Neural progenitor cell (in vitro differentiated cells): ENCODE measurements at regions not wholly inside any gene's neighbourhood (a gene's known extent, or its start where the extent isn't known, plus 50 kb on each side); places are given as distances from the start of the nearest gene placed in this dataset.

ENCODE experiments used
- DNase-seq: peaks from one replicate; pipeline ENCODE4 v3.0.0-alpha.2; 2016; ENCODE audit warnings: low spot score
- H2AFZ ChIP-seq: fragments of 200-600 bp; sonication (generic); replicated peaks from 2 replicates; pipeline ENCODE4 v1.6.1; 2016; ENCODE audit warnings: antibody characterized with exemption
- H3F3A ChIP-seq: fragments of 200-600 bp; sonication (generic); 2 replicates; pipeline ENCODE4 v1.6.1; 2016; ENCODE audit warnings: antibody characterized with exemption, low read depth
- H3K27ac ChIP-seq: fragments of 200-600 bp; sonication (generic); 2 replicates; pipeline ENCODE4 v1.5.1; 2016; ENCODE audit warnings: mild to moderate bottlenecking
- H3K27me3 ChIP-seq: fragments of 200-600 bp; sonication (generic); 2 replicates; pipeline ENCODE4 v1.6.1; 2016; ENCODE audit warnings: mild to moderate bottlenecking, moderate library complexity
- H3K36me3 ChIP-seq: fragments of 200-600 bp; sonication (generic); 2 replicates; pipeline ENCODE4 v1.5.1; 2016
- H3K4me1 ChIP-seq: fragments of 200-600 bp; sonication (generic); 2 replicates; pipeline ENCODE4 v1.6.1; 2016; ENCODE audit warnings: mixed run types
- H3K4me2 ChIP-seq: fragments of 200-600 bp; sonication (generic); 2 replicates; pipeline ENCODE4 v1.6.1; 2016
- H3K4me3 ChIP-seq: fragments of 200-600 bp; sonication (generic); 2 replicates; pipeline ENCODE4 v1.5.1; 2016
- H3K79me2 ChIP-seq: fragments of 200-600 bp; sonication (generic); 2 replicates; pipeline ENCODE4 v1.6.1; 2016; ENCODE audit warnings: low read depth
- H3K9ac ChIP-seq: fragments of 200-600 bp; sonication (generic); 2 replicates; pipeline ENCODE4 v1.6.1; 2016
- H3K9me3 ChIP-seq: fragments of 200-600 bp; sonication (generic); 2 replicates; pipeline ENCODE4 v1.5.1; 2016; ENCODE audit warnings: low read depth
- H4K20me1 ChIP-seq: fragments of 200-600 bp; sonication (generic); 2 replicates; pipeline ENCODE4 v1.6.1; 2016; ENCODE audit warnings: low read depth
- H3K27ac Mint-ChIP-seq: 3 replicates; pipeline ENCODE4 v1.8.0; 2021; ENCODE audit warnings: mixed read lengths
- H3K27me3 Mint-ChIP-seq: 2 replicates; pipeline ENCODE4 v1.8.0; 2022; ENCODE audit warnings: low read depth, mild to moderate bottlenecking, inconsistent platforms, moderate library complexity, mixed read lengths; ENCODE audit not compliant: insufficient read depth
- H3K36me3 Mint-ChIP-seq: 3 replicates; pipeline ENCODE4 v1.8.0; 2021; ENCODE audit warnings: mixed read lengths
- H3K4me1 Mint-ChIP-seq: 3 replicates; pipeline ENCODE4 v1.8.0; 2021; ENCODE audit warnings: mixed read lengths
- H3K4me3 Mint-ChIP-seq: 3 replicates; pipeline ENCODE4 v1.8.0; 2021; ENCODE audit warnings: mild to moderate bottlenecking, moderate library complexity, mixed read lengths
- H3K9me3 Mint-ChIP-seq: 3 replicates; pipeline ENCODE4 v1.8.0; 2020; ENCODE audit warnings: mixed read lengths
- EZH2 ChIP-seq: fragments of 200-600 bp; sonication (generic); IDR thresholded peaks from 2 replicates; pipeline ENCODE4 v1.6.1; 2017; ENCODE audit warnings: antibody characterized with exemption, mild to moderate bottlenecking, moderate library complexity
- EZH2phosphoT487 ChIP-seq: fragments of 200-600 bp; sonication (generic); IDR thresholded peaks from 2 replicates; pipeline ENCODE4 v1.6.1; 2017; ENCODE audit warnings: antibody characterized with exemption
- TF ChIP-seq, protein P1 (sequence below): fragments of 200-600 bp; sonication (generic); IDR thresholded peaks from 2 replicates; pipeline ENCODE4 v1.5.1; 2017; ENCODE audit warnings: antibody characterized with exemption, mild to moderate bottlenecking

DNA sequence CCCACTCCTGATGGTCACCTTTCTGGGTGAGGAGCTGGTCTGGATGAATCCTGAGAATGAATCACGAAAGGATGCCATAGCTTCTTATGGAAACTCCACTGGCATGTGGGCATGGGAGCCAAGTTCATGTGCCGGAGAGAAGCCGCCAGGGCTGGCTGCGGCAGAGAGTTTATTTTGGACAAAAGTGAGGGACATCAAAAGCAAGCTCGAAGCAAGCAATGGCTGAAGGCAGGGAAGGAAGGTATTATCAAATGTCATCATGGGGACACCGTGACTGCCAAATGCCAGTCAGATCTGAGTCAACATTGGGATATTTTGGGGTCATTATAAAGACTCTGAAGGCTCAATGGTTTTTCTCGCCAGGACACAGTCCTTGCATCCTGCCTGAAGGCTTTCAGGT, 249.1 kb downstream of the QKI start:
- no peak overlapping the region for H3K27ac Mint-ChIP-seq

GRCh38 chr6:163662604-163663225, 248.2 kb downstream of the QKI start:
- Histone ChIP-seq H4K20me1 (no peaks in the 10 kb centered on the region), H3K36me3 (no peaks in the 10 kb centered on the region), H3K27ac (no peak overlapping the region), H3K9ac (no peak overlapping the region), H3F3A (no peaks in the 10 kb centered on the region), H3K79me2 (no peaks in the 10 kb centered on the region), H2AFZ (no peak overlapping the region), H3K4me3 (no peak overlapping the region), H3K4me2 (no peak overlapping the region), H3K9me3 (no peaks in the 10 kb centered on the region), H3K27me3 (no peaks in the 10 kb centered on the region), H3K4me1 (peaks cover 14% of the 10 kb centered on the region)
- Mint-ChIP-seq H3K9me3 (no peaks in the 10 kb centered on the region), H3K27ac (no peak overlapping the region), H3K36me3 (no peaks in the 10 kb centered on the region), H3K4me1 (peaks cover 24% of the 10 kb centered on the region), H3K27me3 (no peaks in the 10 kb centered on the region), H3K4me3 (no peak overlapping the region)
- no peak for DNase-seq
- no peak for TF ChIP-seq EZH2phosphoT487
- TF ChIP-seq, protein P1, sequence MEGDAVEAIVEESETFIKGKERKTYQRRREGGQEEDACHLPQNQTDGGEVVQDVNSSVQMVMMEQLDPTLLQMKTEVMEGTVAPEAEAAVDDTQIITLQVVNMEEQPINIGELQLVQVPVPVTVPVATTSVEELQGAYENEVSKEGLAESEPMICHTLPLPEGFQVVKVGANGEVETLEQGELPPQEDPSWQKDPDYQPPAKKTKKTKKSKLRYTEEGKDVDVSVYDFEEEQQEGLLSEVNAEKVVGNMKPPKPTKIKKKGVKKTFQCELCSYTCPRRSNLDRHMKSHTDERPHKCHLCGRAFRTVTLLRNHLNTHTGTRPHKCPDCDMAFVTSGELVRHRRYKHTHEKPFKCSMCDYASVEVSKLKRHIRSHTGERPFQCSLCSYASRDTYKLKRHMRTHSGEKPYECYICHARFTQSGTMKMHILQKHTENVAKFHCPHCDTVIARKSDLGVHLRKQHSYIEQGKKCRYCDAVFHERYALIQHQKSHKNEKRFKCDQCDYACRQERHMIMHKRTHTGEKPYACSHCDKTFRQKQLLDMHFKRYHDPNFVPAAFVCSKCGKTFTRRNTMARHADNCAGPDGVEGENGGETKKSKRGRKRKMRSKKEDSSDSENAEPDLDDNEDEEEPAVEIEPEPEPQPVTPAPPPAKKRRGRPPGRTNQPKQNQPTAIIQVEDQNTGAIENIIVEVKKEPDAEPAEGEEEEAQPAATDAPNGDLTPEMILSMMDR, result no peak

More for the DNA sequence above, 249.1 kb downstream of the QKI start:
- Mint-ChIP-seq H3K27me3 (no peaks in the 10 kb centered on the region), H3K4me1 (peaks cover 32% of the 10 kb centered on the region), H3K4me3 (no peak overlapping the region), H3K36me3 (no peaks in the 10 kb centered on the region), H3K9me3 (no peaks in the 10 kb centered on the region)
- TF ChIP-seq, protein P1, result no peak
- no peak for TF ChIP-seq EZH2phosphoT487
- TF ChIP-seq EZH2, result no peak
- H3K9me3 ChIP-seq, result no peaks in the 10 kb centered on the region
- no peaks in the 10 kb centered on the region for H4K20me1 ChIP-seq
- H3K27ac ChIP-seq, result no peak overlapping the region
- H3K27me3 ChIP-seq, result no peaks in the 10 kb centered on the region
- no peak overlapping the region for H3K4me2 ChIP-seq
- DNase-seq, result no peak
- no peak overlapping the region for H2AFZ ChIP-seq
- H3K4me3 ChIP-seq, result no peak overlapping the region
- H3F3A ChIP-seq, result no peaks in the 10 kb centered on the region
- no peak overlapping the region for H3K9ac ChIP-seq
- H3K79me2 ChIP-seq, result no peaks in the 10 kb centered on the region
- no peaks in the 10 kb centered on the region for H3K36me3 ChIP-seq
- peaks cover 14% of the 10 kb centered on the region for H3K4me1 ChIP-seq

- H3K9me3 ChIP-seq, result no peaks in the 10 kb centered on the region
Measured at GRCh38 chr6:163661272-163661671, 246.8 kb downstream of the QKI start.

More at GRCh38 chr6:163661272-163661671, 246.8 kb downstream of the QKI start:
- no peak for DNase-seq
- Histone ChIP-seq H3K4me3 (no peak overlapping the region), H3K9ac (no peak overlapping the region), H3K79me2 (no peaks in the 10 kb centered on the region), H3K4me2 (no peak overlapping the region), H2AFZ (no peak overlapping the region), H4K20me1 (no peaks in the 10 kb centered on the region), H3K27ac (no peak overlapping the region), H3K27me3 (no peaks in the 10 kb centered on the region), H3K36me3 (no peaks in the 10 kb centered on the region), H3F3A (no peaks in the 10 kb centered on the region), H3K4me1 (peaks cover 14% of the 10 kb centered on the region)
- TF ChIP-seq, protein P1, result no peak
- TF ChIP-seq EZH2phosphoT487, result no peak
- no peak for TF ChIP-seq EZH2
- Mint-ChIP-seq H3K27me3 (peaks cover 4% of the 10 kb centered on the region), H3K36me3 (no peaks in the 10 kb centered on the region), H3K4me3 (peak overlapping the region; percentile 49), H3K9me3 (peaks cover 4% of the 10 kb centered on the region), H3K27ac (peak overlapping the region; percentile 39), H3K4me1 (peaks cover 21% of the 10 kb centered on the region)
